BE2C (cell line): ENCODE measurements at regions not wholly inside any gene's neighbourhood (a gene's known extent, or its start where the extent isn't known, plus 50 kb on each side); places are given as distances from the start of the nearest gene placed in this dataset.

Experiments
- DNase-seq: peaks from one replicate; pipeline ENCODE4 v3.0.0-alpha.2; 2020
- H3K27me3 ChIP-seq: fragments of 250-450 bp; sonication (Bioruptor Pico); 2 replicates; pipeline ENCODE4 v1.5.1; 2020; ENCODE audit warnings: mild to moderate bottlenecking
- H3K36me3 ChIP-seq: fragments of 250-450 bp; sonication (Bioruptor Pico); 2 replicates; pipeline ENCODE4 v1.5.1; 2020; ENCODE audit warnings: mild to moderate bottlenecking
- H3K4me1 ChIP-seq: fragments of 250-450 bp; sonication (Bioruptor Pico); 2 replicates; pipeline ENCODE4 v1.5.1; 2020
- H3K4me3 ChIP-seq: 2 replicates; pipeline ENCODE4 v1.5.1; 2011; ENCODE audit warnings: low read depth, low read length
- H3K9me3 ChIP-seq: fragments of 250-450 bp; sonication (Bioruptor Pico); 2 replicates; pipeline ENCODE4 v1.5.1; 2020
- TF ChIP-seq, protein P1 (sequence below): IDR thresholded peaks from 2 replicates; pipeline ENCODE4 v1.5.1; 2012; ENCODE audit warnings: mild to moderate bottlenecking, low read depth, low read length

DNA sequence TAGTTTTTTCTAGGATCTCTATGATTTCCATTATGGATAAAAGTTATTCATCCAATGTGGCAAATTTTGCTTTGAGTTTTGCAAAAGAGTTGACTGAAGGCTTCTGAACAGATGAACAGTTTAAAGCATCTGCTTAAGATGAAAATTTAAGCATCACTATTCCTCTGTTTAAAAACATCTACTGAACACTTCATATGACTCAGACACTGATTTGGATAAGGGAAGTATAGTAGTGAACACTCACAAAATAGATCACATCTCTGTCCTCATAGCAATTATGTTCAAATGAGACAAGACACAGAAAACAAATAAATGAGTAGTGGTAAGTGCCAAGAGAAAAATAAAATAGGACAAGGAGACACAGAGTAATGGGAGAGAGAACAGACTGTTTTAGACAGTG is 157.3 kb downstream of the MBL2 start:
- no peak for DNase-seq
- TF ChIP-seq, protein P1, sequence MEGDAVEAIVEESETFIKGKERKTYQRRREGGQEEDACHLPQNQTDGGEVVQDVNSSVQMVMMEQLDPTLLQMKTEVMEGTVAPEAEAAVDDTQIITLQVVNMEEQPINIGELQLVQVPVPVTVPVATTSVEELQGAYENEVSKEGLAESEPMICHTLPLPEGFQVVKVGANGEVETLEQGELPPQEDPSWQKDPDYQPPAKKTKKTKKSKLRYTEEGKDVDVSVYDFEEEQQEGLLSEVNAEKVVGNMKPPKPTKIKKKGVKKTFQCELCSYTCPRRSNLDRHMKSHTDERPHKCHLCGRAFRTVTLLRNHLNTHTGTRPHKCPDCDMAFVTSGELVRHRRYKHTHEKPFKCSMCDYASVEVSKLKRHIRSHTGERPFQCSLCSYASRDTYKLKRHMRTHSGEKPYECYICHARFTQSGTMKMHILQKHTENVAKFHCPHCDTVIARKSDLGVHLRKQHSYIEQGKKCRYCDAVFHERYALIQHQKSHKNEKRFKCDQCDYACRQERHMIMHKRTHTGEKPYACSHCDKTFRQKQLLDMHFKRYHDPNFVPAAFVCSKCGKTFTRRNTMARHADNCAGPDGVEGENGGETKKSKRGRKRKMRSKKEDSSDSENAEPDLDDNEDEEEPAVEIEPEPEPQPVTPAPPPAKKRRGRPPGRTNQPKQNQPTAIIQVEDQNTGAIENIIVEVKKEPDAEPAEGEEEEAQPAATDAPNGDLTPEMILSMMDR = no peak

DNA sequence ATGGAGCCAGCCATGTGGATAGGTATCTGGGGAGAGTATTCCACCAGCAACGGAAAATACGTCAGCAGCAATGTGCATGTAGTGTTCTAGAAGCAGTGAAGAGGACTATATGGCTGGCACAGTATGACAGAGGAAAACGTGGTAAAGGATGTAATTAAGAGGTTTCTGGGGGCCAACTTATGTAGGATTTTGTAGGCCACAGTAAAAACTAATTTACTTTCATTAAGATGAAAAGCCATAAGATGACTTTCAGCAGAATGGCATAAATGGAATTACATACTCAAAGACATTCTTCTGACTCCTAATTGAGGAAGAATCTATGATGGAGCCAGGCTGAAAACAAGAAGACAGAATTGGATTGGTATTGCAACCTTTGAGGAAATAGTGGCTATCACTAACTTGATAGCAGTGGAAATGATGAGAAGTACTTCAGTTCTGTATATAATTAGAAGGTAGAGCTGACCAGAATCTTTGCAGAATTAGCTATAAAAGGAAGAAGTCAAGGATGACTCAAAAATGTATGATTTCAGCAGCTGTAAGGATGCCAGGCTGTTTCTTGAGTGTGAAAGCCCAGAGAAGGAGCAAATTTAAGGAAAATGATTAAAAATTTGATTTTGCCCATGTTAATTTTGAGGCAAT is 156.7 kb downstream of the MBL2 start:
- no peak for DNase-seq
- H3K4me3 ChIP-seq = no peak overlapping the region
- TF ChIP-seq, protein P1 = no peak
- H3K36me3 ChIP-seq = no peaks in the 10 kb centered on the region
- H3K4me1 ChIP-seq = peaks cover 7% of the 10 kb centered on the region
- no peaks in the 10 kb centered on the region for H3K27me3 ChIP-seq
- no peaks in the 10 kb centered on the region for H3K9me3 ChIP-seq

More for the DNA sequence above, 157.3 kb downstream of the MBL2 start:
- H3K4me1 ChIP-seq = peaks cover 1% of the 10 kb centered on the region
- no peaks in the 10 kb centered on the region for H3K9me3 ChIP-seq
- H3K4me3 ChIP-seq = no peak overlapping the region
- no peaks in the 10 kb centered on the region for H3K36me3 ChIP-seq
- no peaks in the 10 kb centered on the region for H3K27me3 ChIP-seq

DNA sequence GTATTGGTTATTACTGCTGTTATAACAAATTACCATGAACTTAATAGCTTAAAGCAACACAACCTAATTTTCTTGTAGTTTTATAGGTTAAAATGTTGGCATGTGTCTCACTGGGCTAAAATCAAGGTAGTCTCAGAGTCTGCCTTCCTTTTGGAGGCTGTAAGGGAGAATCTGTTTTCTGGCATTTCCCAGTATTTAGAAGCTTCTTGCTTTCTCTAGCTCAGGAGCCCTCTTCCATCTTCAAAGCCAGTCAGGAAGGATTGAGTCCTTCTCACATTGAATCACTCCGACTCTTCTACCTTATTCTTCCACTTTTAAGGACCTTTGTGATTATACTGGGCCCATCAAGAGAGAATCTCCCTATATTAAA is 156.2 kb downstream of the MBL2 start:
- Histone ChIP-seq H3K4me1 (peaks cover 12% of the 10 kb centered on the region), H3K9me3 (no peaks in the 10 kb centered on the region), H3K36me3 (no peaks in the 10 kb centered on the region), H3K4me3 (no peak overlapping the region), H3K27me3 (no peaks in the 10 kb centered on the region)
- TF ChIP-seq, protein P1 = no peak
- no peak for DNase-seq

DNA sequence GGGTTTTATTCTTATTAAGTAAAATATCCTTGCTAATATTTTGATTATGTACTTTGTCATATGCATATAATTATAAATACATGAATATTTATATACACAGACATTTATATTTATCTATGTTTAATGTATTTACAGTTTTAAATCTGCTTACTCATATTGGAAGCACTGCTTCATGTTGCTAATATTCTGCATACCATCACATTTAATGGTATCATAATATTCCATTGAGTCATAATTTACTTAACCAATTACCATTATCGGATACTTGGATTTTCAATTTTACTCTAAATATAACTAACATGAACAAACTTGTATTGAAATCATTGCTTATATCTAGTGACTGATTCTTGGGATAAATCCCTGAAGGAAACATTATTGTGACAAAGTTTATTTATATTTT is 155.2 kb downstream of the MBL2 start:
- Histone ChIP-seq H3K9me3 (no peaks in the 10 kb centered on the region), H3K36me3 (no peaks in the 10 kb centered on the region), H3K27me3 (no peaks in the 10 kb centered on the region), H3K4me1 (peaks cover 13% of the 10 kb centered on the region), H3K4me3 (no peak overlapping the region)
- TF ChIP-seq, protein P1 = no peak
- no peak for DNase-seq

DNA sequence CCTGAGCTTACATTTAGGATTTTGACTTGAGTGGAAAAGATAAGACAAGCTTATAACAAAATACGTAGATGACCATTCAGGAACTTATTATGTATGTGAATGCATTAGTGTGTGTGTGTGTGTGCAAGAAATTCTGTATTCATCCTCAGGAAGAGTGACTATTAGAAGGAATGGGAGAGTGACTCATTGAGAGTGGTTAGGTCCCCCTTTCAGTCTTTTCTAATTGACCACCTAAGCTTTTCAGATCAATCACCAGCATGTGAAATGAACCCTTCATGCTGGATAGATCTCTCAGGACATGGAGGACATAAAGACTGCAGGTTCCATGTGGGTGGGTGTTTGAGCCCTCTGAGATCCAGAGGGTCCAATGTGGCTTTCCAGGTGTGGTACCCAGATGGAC is 153.5 kb downstream of the MBL2 start:
- Histone ChIP-seq H3K27me3 (no peaks in the 10 kb centered on the region), H3K9me3 (no peaks in the 10 kb centered on the region), H3K4me1 (peaks cover 13% of the 10 kb centered on the region), H3K4me3 (no peak overlapping the region), H3K36me3 (no peaks in the 10 kb centered on the region)
- DNase-seq = no peak
- TF ChIP-seq, protein P1 = no peak

DNA sequence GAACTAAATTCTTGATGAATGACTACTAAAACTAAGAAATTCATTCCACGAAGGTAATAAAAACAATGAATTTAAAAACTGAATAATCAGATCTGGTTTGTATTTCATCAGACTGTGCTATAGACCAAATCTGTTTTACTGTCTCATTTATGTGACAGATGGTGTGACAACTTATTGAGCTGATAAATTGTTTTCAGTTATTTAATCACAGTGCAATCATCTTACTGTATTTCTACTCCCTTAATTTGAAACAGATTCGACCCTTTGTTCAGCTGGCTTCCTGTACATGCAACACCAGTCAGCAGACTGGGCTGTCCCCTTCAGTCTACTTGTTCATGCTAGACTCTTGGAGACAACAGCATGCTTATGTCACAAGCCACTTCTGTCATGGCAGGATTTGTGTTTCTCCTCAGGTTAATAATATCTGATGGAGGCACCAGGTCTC is 150.9 kb downstream of the MBL2 start:
- Histone ChIP-seq H3K9me3 (no peaks in the 10 kb centered on the region), H3K4me3 (no peak overlapping the region), H3K36me3 (no peaks in the 10 kb centered on the region), H3K4me1 (peaks cover 13% of the 10 kb centered on the region), H3K27me3 (no peaks in the 10 kb centered on the region)
- TF ChIP-seq, protein P1 = no peak; the same call in 1 of the 2 replicates
- DNase-seq = peak; percentile 68
